ENCODE measurements at regions not wholly inside any gene's neighbourhood (a gene's known extent, or its start where the extent isn't known, plus 50 kb on each side); places are given as distances from the start of the nearest gene placed in this dataset.
"Not testable (repeated sequence)": the region's sequence is repeated elsewhere in the genome, so short reads cannot be mapped to it uniquely, and the experiment has no call there.

DNA sequence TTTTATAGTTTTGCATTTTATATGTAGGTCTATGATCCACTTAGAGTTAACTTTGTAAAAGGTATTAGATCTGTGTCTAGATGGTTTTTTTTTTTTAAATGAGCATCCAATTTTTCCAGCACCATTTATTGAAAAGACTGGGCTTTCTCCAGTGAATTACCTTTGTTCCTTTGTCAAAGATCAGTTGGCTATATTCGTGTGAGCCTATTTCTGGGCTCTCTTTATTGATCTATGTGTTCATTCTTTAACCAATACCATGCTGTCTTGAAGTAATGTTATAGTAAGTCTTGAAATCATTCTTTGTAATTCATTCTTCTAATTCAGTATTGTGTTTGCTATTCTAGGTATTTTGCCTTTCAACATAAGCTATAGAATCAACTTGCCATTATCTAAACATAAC is 165.4 kb upstream of the ARPP21 start:
- H3K4me3 Mint-ChIP-seq (ENCODE audit: low read depth): no peak overlapping the region
- H3K27me3 Mint-ChIP-seq: no peaks in the 10 kb centered on the region
- H3K4me1 Mint-ChIP-seq (ENCODE audit: low read depth): no peaks in the 10 kb centered on the region
- H3K27ac Mint-ChIP-seq: no peak overlapping the region
- peaks cover 5% of the 10 kb centered on the region for H3K9me3 Mint-ChIP-seq (ENCODE audit: low read depth)
- TF ChIP-seq, protein P1, sequence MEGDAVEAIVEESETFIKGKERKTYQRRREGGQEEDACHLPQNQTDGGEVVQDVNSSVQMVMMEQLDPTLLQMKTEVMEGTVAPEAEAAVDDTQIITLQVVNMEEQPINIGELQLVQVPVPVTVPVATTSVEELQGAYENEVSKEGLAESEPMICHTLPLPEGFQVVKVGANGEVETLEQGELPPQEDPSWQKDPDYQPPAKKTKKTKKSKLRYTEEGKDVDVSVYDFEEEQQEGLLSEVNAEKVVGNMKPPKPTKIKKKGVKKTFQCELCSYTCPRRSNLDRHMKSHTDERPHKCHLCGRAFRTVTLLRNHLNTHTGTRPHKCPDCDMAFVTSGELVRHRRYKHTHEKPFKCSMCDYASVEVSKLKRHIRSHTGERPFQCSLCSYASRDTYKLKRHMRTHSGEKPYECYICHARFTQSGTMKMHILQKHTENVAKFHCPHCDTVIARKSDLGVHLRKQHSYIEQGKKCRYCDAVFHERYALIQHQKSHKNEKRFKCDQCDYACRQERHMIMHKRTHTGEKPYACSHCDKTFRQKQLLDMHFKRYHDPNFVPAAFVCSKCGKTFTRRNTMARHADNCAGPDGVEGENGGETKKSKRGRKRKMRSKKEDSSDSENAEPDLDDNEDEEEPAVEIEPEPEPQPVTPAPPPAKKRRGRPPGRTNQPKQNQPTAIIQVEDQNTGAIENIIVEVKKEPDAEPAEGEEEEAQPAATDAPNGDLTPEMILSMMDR (IDR thresholded peaks at IDR 0.05; ENCODE audit: unreplicated experiment): no peak
- DNase-seq (ENCODE audit: low spot score, unreplicated experiment): no peak
- peaks cover under 1% of the 10 kb centered on the region for H3K36me3 Mint-ChIP-seq (ENCODE audit: insufficient read depth)

DNA sequence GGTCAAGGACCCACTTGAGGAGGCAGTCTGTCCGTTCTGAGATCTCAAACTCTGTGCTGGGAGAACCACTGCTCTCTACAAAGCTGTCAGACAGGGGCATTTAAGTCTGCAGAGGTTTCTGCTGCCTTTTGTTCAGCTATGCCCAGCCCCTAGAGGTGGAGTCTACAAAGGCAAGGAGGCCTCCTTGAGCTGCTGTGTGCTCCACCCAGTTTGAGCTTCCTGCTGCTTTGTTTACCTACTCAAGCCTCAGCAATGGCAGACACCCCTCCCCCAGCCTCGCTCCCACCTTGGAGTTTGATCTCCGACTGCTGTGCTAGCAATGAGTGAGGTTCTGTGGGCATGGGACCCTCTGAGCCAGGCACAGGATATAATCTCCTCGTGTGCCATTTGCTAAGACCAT is 156.8 kb upstream of the ARPP21 start:
- not testable (repeated sequence) for H3K36me3 Mint-ChIP-seq (ENCODE audit: insufficient read depth); DNase-seq (ENCODE audit: low spot score, unreplicated experiment); H3K4me3 Mint-ChIP-seq (ENCODE audit: low read depth); H3K27me3 Mint-ChIP-seq; H3K27ac Mint-ChIP-seq
- peaks cover 15% of the 10 kb centered on the region for H3K9me3 Mint-ChIP-seq (ENCODE audit: low read depth)
- peaks cover 13% of the 10 kb centered on the region for H3K4me1 Mint-ChIP-seq (ENCODE audit: low read depth)

DNA sequence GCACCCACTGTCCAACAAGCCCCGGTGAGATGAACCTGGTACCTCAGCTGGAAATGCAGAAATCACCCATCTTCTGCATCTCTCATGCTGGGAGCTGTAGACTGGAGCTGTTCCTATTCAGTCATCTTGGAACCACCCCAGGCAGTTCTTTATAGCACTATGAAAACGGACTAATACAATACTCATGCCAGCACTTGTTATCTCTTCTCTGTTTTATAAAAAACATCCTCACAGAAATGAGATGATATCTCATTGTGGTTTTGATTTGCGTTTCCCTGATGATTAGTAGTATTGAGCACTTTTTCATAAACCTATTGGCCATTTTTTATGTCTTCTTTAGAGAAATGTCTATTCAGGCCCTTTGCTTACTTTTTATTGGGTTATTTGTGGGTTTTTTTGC is 156.2 kb upstream of the ARPP21 start:
- peaks cover 15% of the 10 kb centered on the region for H3K9me3 Mint-ChIP-seq (ENCODE audit: low read depth)
- H3K27me3 Mint-ChIP-seq: no peaks in the 10 kb centered on the region
- DNase-seq (ENCODE audit: low spot score, unreplicated experiment): no peak
- TF ChIP-seq, protein P1 (IDR thresholded peaks at IDR 0.05; ENCODE audit: unreplicated experiment): no peak
- no peak overlapping the region for H3K4me3 Mint-ChIP-seq (ENCODE audit: low read depth)
- peaks cover 3% of the 10 kb centered on the region for H3K36me3 Mint-ChIP-seq (ENCODE audit: insufficient read depth)
- no peak overlapping the region for H3K27ac Mint-ChIP-seq
- peaks cover 13% of the 10 kb centered on the region for H3K4me1 Mint-ChIP-seq (ENCODE audit: low read depth)

DNA sequence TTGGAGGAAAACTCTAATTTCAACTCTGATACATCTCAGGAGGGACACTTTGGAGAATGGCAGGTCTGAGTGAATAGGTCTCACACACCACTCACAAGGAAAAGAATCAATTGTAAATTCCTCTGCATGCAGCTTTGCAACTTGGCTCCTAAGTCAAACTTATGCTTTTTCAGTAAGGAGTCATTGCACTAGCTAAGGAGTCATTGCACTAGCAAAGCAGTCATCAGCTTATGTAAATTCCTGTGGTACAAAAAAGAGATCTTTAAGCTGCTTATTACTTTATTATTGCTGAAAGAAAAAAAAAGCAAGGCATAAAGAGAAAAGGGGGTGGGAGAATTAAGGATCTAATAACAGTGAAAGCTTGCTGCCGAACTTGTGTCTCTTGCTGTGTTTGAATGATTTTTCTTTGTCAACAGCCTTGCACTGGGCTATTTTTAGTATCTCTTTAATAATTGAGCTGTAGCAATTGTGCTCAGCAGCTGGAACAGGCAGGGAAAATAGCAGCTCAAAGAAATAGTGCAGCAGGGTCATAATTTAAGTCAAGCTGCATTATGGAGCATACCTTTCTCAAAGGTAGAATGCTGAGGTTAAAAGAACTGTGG is 154.3 kb upstream of the ARPP21 start:
- H3K4me1 Mint-ChIP-seq (ENCODE audit: low read depth): peaks cover 13% of the 10 kb centered on the region
- H3K4me3 Mint-ChIP-seq (ENCODE audit: low read depth): no peak overlapping the region
- peaks cover 11% of the 10 kb centered on the region for H3K9me3 Mint-ChIP-seq (ENCODE audit: low read depth)

DNA sequence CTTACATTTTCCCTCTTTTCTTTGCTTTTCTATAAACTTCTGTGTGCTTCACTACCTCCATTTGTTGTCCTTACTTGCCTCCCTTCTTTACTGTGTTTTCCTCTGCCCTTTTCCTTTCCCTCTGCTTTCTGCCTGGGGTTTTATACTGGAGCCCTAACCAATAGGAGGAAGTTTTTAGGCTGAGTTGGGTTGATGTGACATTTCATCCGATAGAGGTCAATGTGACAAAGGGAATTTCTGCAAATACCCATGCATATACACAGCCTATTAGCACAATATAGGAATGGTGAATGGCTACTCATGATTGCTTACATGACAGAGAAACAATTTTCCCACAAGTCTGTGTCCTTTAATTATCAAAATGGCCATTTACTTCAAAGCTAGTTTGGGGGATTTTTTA is 153.0 kb upstream of the ARPP21 start:
- no peaks in the 10 kb centered on the region for H3K27me3 Mint-ChIP-seq
- H3K9me3 Mint-ChIP-seq (ENCODE audit: low read depth): peaks cover 4% of the 10 kb centered on the region
- no peak overlapping the region for H3K27ac Mint-ChIP-seq
- peaks cover 2% of the 10 kb centered on the region for H3K36me3 Mint-ChIP-seq (ENCODE audit: insufficient read depth)
- DNase-seq (ENCODE audit: low spot score, unreplicated experiment): no peak
- H3K4me1 Mint-ChIP-seq (ENCODE audit: low read depth): peaks cover 13% of the 10 kb centered on the region
- no peak overlapping the region for H3K4me3 Mint-ChIP-seq (ENCODE audit: low read depth)
- TF ChIP-seq, protein P1 (IDR thresholded peaks at IDR 0.05; ENCODE audit: unreplicated experiment): no peak

More for the DNA sequence above, 154.3 kb upstream of the ARPP21 start:
- Mint-ChIP-seq H3K27me3 (no peaks in the 10 kb centered on the region), H3K36me3 (ENCODE audit: insufficient read depth) (peaks cover 2% of the 10 kb centered on the region), H3K27ac (no peak overlapping the region)
- TF ChIP-seq, protein P1 (IDR thresholded peaks at IDR 0.05; ENCODE audit: unreplicated experiment): no peak
- no peak for DNase-seq (ENCODE audit: low spot score, unreplicated experiment)

DNA sequence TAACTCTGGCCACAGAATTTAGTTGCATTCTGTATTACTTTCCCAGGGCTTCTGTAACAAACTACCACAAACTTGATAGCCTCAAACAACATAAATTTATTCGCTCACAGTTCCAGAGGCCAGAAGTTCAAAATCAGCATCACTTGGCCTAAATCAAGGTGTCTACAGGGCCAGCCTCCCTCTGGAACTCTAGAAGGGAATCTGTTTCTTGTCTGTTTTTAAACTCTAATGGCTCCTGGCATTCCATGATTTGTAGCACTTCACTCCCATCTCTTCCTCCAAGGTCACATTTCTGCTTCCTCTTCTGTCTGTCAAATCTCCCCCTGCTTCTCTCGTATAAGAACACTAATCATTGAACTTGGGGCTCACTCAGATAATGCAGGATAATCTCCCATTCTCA is 151.9 kb upstream of the ARPP21 start:
- H3K9me3 Mint-ChIP-seq (ENCODE audit: low read depth): no peaks in the 10 kb centered on the region
- H3K4me3 Mint-ChIP-seq (ENCODE audit: low read depth): no peak overlapping the region
- no peak for DNase-seq (ENCODE audit: low spot score, unreplicated experiment)
- H3K4me1 Mint-ChIP-seq (ENCODE audit: low read depth): peaks cover 13% of the 10 kb centered on the region
- no peaks in the 10 kb centered on the region for H3K27me3 Mint-ChIP-seq
- no peaks in the 10 kb centered on the region for H3K36me3 Mint-ChIP-seq (ENCODE audit: insufficient read depth)
- TF ChIP-seq, protein P1 (IDR thresholded peaks at IDR 0.05; ENCODE audit: unreplicated experiment): no peak
- H3K27ac Mint-ChIP-seq: no peak overlapping the region
